ENCODE measurements at regions not wholly inside any gene's neighbourhood (a gene's known extent, or its start where the extent isn't known, plus 50 kb on each side); places are given as distances from the start of the nearest gene placed in this dataset.

DNA sequence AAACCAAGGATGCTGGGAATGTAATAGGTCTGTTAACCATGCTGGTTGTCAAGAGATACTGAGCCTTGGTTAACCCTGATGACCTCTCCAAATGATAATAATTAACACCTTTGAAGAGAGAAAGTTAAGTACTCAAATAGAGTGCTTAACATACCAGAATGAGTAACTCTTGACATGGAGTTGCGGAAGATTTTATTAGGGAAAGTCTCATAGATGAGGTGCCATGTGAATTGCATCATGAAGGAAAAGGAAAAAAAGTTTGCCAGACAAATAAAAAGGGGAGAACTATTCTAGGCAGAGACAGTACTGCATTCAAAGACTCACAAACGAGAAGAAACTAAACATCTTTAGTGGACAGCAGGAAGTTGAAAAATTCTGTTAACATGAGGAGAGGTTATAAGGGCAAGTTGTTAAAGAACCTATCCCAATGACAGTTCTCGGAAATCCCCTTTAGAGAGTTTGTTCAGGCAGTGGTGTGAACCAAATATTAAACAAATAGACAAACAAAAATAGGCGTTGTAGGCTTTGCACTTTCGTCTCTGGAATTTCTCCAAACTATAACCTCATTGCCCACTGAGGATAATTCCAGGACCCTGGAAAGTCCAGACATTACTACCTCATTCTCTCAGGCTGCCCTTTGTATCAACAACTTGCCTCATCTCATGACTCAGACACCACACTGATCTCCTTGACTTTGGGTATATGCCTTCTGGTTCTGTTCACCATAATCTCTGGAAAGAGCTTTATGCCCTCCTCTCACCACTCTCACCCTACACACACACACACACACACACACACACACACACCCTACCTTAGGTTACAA lies 435.0 kb downstream of the GXYLT1 start:
- no peak overlapping the region for H3K4me3 ChIP-seq (ENCODE audit: low read depth, low read length)
- no peak for DNase-seq (ENCODE audit: low read depth)
- TF ChIP-seq, protein P1, sequence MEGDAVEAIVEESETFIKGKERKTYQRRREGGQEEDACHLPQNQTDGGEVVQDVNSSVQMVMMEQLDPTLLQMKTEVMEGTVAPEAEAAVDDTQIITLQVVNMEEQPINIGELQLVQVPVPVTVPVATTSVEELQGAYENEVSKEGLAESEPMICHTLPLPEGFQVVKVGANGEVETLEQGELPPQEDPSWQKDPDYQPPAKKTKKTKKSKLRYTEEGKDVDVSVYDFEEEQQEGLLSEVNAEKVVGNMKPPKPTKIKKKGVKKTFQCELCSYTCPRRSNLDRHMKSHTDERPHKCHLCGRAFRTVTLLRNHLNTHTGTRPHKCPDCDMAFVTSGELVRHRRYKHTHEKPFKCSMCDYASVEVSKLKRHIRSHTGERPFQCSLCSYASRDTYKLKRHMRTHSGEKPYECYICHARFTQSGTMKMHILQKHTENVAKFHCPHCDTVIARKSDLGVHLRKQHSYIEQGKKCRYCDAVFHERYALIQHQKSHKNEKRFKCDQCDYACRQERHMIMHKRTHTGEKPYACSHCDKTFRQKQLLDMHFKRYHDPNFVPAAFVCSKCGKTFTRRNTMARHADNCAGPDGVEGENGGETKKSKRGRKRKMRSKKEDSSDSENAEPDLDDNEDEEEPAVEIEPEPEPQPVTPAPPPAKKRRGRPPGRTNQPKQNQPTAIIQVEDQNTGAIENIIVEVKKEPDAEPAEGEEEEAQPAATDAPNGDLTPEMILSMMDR (IDR thresholded peaks at IDR 0.05; ENCODE audit: low read depth, low read length, missing control alignments) = no peak

DNA sequence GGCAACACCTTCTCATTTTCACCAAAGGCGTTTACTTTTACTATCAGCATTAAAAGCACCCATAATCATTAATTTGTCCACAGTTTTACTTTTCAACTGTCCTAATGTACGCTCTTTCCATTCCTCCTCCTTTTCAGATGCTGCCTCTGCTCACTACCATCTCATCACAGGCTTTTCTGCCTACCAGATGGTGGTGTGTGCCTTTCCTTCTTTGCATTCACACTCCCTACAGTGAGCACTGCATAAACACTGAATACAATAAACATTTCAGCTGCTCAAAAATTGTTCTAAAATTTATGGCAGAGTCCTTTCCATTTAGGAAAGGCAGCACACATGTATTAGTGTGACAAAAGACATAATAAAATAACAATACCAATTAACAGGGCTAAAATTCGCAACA lies 435.7 kb downstream of the GXYLT1 start:
- TF ChIP-seq, protein P1 (IDR thresholded peaks at IDR 0.05; ENCODE audit: low read depth, low read length, missing control alignments) = no peak
- DNase-seq (ENCODE audit: low read depth) = no peak
- no peak overlapping the region for H3K4me3 ChIP-seq (ENCODE audit: low read depth, low read length)

DNA sequence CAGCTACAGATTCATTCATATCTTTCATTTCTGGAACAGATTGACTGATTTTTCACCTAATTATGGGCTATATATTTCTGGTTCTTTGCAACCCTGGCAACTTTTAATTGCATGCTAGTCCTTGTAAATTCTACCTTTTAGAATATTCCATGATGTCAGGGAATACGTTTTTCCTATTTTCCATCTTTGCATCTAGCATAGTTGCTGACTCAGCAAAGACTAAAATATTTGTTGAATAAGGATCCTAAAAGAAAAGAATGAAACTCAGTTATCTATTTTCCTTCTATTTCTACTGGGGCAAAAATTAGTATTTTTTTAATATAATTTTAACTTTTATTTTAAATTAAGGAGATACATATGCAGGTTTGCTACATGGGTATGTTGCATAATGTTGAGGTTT lies 438.3 kb downstream of the GXYLT1 start:
- TF ChIP-seq, protein P1 (IDR thresholded peaks at IDR 0.05; ENCODE audit: low read depth, low read length, missing control alignments) = no peak
- H3K4me3 ChIP-seq (ENCODE audit: low read depth, low read length) = no peak overlapping the region
- no peak for DNase-seq (ENCODE audit: low read depth)

DNA sequence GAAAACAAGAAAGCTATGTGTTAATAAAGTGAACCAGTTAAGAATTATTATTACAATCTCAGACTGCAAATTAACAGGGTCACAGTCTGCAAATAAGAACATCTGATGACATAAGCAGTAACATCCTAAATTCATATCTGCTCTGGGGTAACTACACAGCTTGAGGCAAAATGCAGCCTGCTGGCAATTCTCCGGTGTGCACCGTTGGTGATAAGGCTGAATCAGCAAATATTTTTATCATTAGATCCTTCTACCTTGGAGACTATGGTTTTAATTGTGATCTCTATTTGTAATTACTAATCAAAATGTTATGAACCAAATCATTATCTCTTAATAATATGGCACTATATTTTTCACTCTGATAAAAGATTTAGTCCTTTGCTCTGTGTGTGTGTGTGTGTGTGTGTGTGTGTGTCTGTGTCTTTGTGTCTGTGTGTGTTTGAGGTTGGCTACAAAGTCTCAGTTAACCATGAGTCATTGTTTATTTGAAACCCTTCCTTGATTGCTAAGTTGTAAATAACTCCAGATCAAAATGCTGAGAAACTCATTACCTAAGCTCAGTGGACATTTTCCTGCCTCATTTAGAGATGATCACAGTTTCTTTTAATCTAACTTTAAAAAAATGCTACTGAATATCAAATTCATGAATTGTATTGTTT lies 442.6 kb downstream of the GXYLT1 start:
- no peak overlapping the region for H3K4me3 ChIP-seq (ENCODE audit: low read depth, low read length)
- no peak for DNase-seq (ENCODE audit: low read depth)
- TF ChIP-seq, protein P1 (IDR thresholded peaks at IDR 0.05; ENCODE audit: low read depth, low read length, missing control alignments) = no peak

DNA sequence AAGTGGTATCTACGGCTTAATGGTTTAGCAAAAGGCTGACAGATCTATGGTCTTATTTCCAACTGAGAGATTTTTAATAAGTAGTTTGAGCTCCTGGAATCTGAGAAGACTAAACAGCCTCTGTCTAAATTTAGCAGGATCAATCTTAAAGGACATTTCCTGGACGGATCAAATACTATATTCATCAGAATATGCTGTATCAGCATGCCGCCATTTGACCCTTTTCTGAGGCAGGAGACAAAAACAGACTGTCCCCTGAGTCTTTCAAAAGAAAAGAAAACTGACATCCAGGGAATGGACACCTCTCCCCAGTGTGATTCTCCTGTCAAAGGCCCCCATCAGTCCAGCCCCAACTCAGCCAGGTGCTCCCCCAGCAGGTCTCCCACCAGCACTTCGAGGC lies 443.7 kb downstream of the GXYLT1 start:
- H3K4me3 ChIP-seq (ENCODE audit: low read depth, low read length) = no peak overlapping the region
- TF ChIP-seq, protein P1 (IDR thresholded peaks at IDR 0.05; ENCODE audit: low read depth, low read length, missing control alignments) = no peak
- no peak for DNase-seq (ENCODE audit: low read depth)

DNA sequence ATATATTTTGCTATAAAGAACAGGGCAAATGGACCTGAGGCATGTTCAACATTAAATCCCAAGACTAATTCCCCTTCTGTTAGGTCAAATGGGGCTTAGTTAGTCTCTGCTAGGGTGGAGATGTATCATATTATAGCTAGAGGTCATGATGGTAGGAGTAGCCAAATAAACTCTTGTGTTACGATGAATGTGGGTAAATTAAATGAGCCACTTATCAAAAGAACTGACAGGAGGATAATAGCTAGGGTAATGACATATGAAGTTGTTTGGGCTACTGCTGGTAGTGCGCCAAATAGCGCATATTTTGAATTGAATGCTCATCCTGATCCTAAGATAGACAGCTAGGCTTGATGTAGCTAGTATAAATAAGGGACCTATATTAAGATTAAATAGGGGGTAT lies 445.0 kb downstream of the GXYLT1 start:
- TF ChIP-seq, protein P1 (IDR thresholded peaks at IDR 0.05; ENCODE audit: low read depth, low read length, missing control alignments) = no peak
- no peak overlapping the region for H3K4me3 ChIP-seq (ENCODE audit: low read depth, low read length)
- no peak for DNase-seq (ENCODE audit: low read depth)
